Activated naive CD8-positive, alpha-beta T cell treated with anti-CD3 and anti-CD28 coated beads, Interleukin-2, amount 10 ng/mL, durations not matched to agents 7 days and 5 days (primary cell): ENCODE measurements at regions not wholly inside any gene's neighbourhood (a gene's known extent, or its start where the extent isn't known, plus 50 kb on each side); places are given as distances from the start of the nearest gene placed in this dataset.

Source experiments
- ATAC-seq: fragments of 150-1000 bp; cut with Tn5 transposase; one replicate; pipeline ENCODE4 v1.10.0; 2021; ENCODE audit warnings: low read depth, moderate library complexity
- POLR2A ChIA-PET: fragments of 350-600 bp; sonication (Branson Sonifier 250); formaldehyde crosslinking; loops from one replicate; lab custom pipeline; 2021; ENCODE audit warnings: antibody characterized with exemption; lab: Charles Lee
- DNase-seq: peaks from one replicate; pipeline ENCODE4 v3.0.0; 2021
- H3K27ac Mint-ChIP-seq: one replicate; pipeline ENCODE4 v1.8.0; 2022; ENCODE audit warnings: mild to moderate bottlenecking, mixed read lengths
- H3K27me3 Mint-ChIP-seq: one replicate; pipeline ENCODE4 v1.8.0; 2022; ENCODE audit warnings: mild to moderate bottlenecking, moderate library complexity, mixed read lengths
- H3K36me3 Mint-ChIP-seq: one replicate; pipeline ENCODE4 v1.8.0; 2021; ENCODE audit warnings: mild to moderate bottlenecking, mixed read lengths
- H3K4me1 Mint-ChIP-seq: one replicate; pipeline ENCODE4 v1.8.0; 2021; ENCODE audit warnings: mixed read lengths
- H3K4me3 Mint-ChIP-seq: one replicate; pipeline ENCODE4 v1.8.0; 2022; ENCODE audit warnings: mild to moderate bottlenecking, moderate library complexity, mixed read lengths
- H3K9me3 Mint-ChIP-seq: one replicate; pipeline ENCODE4 v1.8.0; 2021; ENCODE audit warnings: mixed read lengths

DNA sequence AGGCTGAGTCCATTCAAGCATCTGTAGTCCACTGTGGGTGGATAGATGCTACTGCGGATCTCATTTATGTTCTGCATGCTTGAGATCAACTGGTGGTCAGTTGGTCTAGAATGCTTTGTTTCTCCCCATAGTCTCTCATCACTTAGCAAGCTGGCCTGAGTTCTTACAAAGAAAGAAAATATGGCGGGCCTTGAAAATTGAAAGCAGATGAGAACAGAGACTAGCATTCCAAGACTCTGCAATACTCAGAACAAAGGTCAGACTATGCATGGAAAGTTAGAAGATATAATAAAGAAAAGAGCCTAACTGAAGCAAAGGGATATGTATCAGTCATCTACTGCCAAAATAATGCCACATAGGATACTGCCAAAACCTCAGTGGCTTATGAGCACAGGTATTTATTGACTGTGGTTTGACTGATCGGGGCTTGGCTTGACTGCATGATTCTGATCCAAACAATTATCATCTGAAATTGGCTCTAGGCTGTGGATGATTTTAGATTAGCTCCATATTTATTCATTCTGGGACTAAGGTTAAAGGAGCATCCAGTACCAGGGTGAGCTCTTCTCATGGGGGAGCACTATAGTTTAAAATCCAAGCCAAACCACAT, 258.9 kb downstream of the TAF11L14 start:
- Mint-ChIP-seq H3K27ac (no peak overlapping the region), H3K4me3 (no peak overlapping the region), H3K9me3 (peaks cover 3% of the 10 kb centered on the region), H3K27me3 (no peaks in the 10 kb centered on the region), H3K4me1 (no peaks in the 10 kb centered on the region), H3K36me3 (no peaks in the 10 kb centered on the region)
- POLR2A ChIA-PET = no interaction called here
- DNase-seq (no peak), ATAC-seq (no peak)

DNA sequence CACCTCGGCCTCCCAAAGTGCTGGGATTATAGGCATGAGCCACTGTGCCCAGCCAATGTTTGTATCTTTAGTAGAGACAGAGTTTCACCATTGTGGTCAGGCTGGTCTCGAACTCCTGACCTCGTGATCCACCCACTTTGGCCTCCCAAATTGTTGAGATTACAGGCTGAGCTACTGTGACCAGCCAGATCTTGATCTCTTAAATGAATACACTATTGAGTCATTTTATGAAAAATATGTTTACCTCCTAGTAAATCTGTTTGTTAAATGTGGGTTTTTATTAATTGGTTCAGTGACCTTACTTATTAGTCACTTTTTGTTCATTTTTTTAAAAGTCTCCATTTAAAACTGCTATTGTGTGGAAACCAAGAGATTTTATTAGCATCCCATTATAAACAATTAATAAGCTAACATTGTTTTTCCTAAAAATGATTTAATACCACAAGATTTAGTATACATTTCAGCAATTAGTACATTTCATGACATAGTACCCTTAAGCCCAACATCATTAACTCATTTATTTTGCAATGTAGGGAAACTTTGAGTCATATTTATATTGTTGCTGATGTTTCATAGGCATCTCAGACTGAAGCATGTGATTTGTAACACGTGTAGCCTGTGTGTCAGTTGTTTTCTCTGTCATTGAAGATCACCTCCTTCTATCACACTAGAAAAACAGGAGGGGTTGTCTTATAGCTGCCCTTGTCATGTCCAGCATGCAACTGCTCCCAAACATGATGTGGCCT, 261.2 kb downstream of the TAF11L14 start:
- H3K4me1 Mint-ChIP-seq = no peaks in the 10 kb centered on the region
- H3K4me3 Mint-ChIP-seq = no peak overlapping the region
- no peaks in the 10 kb centered on the region for H3K27me3 Mint-ChIP-seq
- no peaks in the 10 kb centered on the region for H3K36me3 Mint-ChIP-seq
- POLR2A ChIA-PET = no interaction called here
- no peak for DNase-seq
- no peak overlapping the region for H3K27ac Mint-ChIP-seq
- peaks cover 2% of the 10 kb centered on the region for H3K9me3 Mint-ChIP-seq
- no peak for ATAC-seq

DNA sequence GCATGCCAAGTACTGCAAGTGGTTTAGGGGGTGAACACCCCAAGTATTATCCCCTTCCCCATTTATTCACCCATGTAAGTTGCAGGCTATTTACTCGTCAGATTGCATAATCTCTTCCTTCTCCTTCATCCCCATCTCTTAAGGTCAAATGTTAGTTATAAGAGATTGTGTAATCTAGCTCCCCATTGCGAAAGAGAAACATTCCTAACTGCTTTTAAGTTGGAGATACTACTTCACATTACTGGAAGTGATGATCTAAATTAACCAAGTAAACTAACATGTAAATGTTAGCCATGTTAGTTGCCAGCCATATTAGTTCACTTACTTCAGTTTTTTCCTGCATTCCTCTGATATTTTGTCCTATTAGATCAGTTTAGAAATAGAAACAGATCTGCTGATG, 262.3 kb downstream of the TAF11L14 start:
- no peaks in the 10 kb centered on the region for H3K4me1 Mint-ChIP-seq
- DNase-seq (no peak), ATAC-seq (no peak)
- H3K36me3 Mint-ChIP-seq = no peaks in the 10 kb centered on the region
- POLR2A ChIA-PET = no interaction called here
- no peaks in the 10 kb centered on the region for H3K27me3 Mint-ChIP-seq
- H3K9me3 Mint-ChIP-seq = peaks cover 7% of the 10 kb centered on the region
- no peak overlapping the region for H3K4me3 Mint-ChIP-seq
- H3K27ac Mint-ChIP-seq = no peak overlapping the region

DNA sequence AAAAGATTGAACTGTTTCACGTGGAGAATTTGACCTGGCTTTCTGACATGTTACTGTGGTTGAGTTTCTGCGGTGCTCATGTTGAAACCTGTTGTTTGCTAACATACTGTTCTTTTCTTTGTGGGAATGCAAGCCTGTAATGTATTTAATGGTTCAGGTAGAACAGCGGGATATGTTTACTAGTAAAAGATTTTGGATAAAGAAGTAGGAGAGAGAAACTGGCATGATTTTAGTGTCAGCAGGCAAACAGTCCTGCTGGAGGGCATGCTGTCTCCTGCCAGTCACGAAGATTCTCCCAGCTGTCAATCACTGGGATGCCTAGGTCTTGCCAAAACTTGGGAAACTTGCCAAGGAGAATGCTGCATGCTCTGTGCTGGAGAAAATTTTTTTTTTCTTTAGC, 263.5 kb downstream of the TAF11L14 start:
- no peaks in the 10 kb centered on the region for H3K4me1 Mint-ChIP-seq
- H3K27me3 Mint-ChIP-seq = no peaks in the 10 kb centered on the region
- H3K9me3 Mint-ChIP-seq = peaks cover 8% of the 10 kb centered on the region
- H3K4me3 Mint-ChIP-seq = no peak overlapping the region
- ATAC-seq (no peak), DNase-seq (no peak)
- no peaks in the 10 kb centered on the region for H3K36me3 Mint-ChIP-seq
- H3K27ac Mint-ChIP-seq = no peak overlapping the region
- POLR2A ChIA-PET = no interaction called here

DNA sequence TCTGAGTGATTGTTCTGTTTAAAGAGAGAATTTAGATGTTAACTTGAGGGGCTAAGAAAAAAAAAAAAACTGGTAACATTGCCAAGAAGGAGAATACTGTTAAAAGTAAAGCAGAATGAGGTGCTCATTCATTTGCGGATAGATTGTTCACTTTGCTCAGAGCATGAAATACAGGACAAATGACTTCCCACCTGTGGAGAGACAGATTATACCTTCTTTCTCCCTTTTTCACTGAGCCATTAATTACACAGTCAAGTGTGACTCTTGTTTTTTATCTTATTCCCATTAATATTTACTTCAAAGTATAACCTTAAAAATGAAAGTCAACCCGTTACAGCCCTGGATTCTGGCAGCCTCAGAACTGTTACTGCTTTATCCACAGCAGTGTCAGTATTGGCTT, 264.5 kb downstream of the TAF11L14 start:
- ATAC-seq = no peak
- POLR2A ChIA-PET = no interaction called here
- H3K27ac Mint-ChIP-seq = no peak overlapping the region

DNA sequence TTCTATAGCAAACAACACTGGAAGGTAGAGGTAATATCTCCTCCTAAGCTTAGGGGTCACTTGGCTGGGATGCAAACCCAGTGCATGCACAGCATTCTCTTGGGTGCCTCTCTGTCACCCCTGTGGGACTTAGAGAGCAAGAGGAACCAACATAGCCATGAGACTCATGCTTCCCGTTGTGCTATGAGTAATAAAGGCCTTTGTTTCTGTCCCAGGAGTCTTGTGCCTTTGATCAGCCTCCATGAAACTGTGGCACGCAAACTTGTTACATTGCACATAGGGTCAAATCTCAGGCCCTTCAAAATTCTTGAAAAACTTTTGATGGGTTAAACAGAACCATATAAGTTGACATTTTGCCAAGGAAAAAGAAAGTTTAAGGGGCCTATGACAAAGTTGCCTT, 272.8 kb downstream of the TAF11L14 start:
- ATAC-seq = no peak
- DNase-seq = no peak
- Mint-ChIP-seq H3K9me3 (peaks cover 7% of the 10 kb centered on the region), H3K27me3 (no peaks in the 10 kb centered on the region), H3K4me1 (no peaks in the 10 kb centered on the region), H3K36me3 (no peaks in the 10 kb centered on the region), H3K4me3 (no peak overlapping the region), H3K27ac (no peak overlapping the region)
- POLR2A ChIA-PET = no interaction called here

More for the DNA sequence above, 264.5 kb downstream of the TAF11L14 start:
- DNase-seq = no peak
- Mint-ChIP-seq H3K9me3 (peaks cover 8% of the 10 kb centered on the region), H3K4me1 (no peaks in the 10 kb centered on the region), H3K36me3 (no peaks in the 10 kb centered on the region), H3K27me3 (no peaks in the 10 kb centered on the region), H3K4me3 (no peak overlapping the region)

DNA sequence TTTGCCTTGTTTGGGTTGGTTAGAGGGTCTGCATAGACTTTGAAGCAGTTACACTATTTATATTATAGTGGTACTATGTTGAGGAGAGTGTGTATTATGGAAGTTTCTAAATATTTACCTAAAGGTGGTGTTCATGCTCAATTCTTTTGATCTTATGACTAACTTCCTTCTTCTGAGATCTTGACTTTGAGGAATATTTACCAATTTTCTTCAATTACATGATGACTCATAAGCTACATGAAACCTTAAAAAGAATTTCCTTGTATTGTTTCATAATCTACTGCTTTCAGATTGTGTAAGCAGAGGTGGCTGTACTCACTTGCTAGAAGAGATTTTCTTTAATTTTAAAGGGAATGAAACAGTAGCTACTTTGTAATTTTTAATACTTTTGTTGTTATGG, 276.1 kb downstream of the TAF11L14 start:
- no peak overlapping the region for H3K4me3 Mint-ChIP-seq
- POLR2A ChIA-PET = no interaction called here
- H3K9me3 Mint-ChIP-seq = peaks cover 3% of the 10 kb centered on the region
- H3K36me3 Mint-ChIP-seq = no peaks in the 10 kb centered on the region
- no peak for ATAC-seq
- H3K27ac Mint-ChIP-seq = no peak overlapping the region
- no peaks in the 10 kb centered on the region for H3K27me3 Mint-ChIP-seq
- H3K4me1 Mint-ChIP-seq = no peaks in the 10 kb centered on the region
- DNase-seq = no peak

DNA sequence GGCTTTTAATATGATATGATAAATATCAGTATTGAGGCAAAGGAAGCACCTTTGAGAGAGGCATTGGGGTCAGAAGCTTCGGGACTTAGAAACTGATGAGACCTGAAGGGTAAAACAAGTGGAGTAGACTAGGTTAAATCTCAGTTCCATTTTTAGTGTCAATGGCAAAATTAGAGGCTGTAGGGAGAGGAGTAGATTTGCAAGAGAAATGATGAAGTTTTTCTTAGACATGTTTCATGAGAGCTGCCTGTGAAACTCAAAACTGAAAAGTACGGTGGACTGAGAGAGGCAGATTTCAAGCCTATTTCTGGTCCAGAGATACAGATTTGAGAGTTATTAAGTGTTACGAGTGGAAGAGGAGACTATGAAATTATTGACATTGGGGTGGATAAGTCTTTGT, 278.5 kb downstream of the TAF11L14 start:
- no peaks in the 10 kb centered on the region for H3K27me3 Mint-ChIP-seq
- no peak overlapping the region for H3K27ac Mint-ChIP-seq
- H3K4me1 Mint-ChIP-seq = no peaks in the 10 kb centered on the region
- H3K4me3 Mint-ChIP-seq = no peak overlapping the region
- peaks cover 4% of the 10 kb centered on the region for H3K9me3 Mint-ChIP-seq
- ATAC-seq (no peak), DNase-seq (no peak)
- no peaks in the 10 kb centered on the region for H3K36me3 Mint-ChIP-seq
- POLR2A ChIA-PET = no interaction called here

DNA sequence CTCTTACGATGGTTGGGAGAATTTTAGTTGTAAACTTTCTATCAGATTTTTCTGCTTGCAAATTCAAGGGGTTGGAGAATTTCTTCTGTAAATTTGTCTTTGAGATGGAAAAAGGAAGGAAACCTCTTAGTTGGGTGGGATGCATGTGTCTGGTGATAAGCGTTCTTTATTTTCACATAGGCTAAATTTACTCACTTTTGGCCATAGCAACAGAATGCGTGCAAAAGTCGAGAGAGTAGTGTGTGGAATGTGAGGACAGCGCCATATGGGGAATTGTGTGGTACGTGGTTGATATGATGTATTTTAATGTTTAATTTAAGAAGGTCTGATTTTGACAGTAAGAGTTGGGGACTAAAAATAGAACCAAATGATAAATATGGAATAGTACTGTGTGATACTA, 282.2 kb downstream of the TAF11L14 start:
- POLR2A ChIA-PET = no interaction called here

DNA sequence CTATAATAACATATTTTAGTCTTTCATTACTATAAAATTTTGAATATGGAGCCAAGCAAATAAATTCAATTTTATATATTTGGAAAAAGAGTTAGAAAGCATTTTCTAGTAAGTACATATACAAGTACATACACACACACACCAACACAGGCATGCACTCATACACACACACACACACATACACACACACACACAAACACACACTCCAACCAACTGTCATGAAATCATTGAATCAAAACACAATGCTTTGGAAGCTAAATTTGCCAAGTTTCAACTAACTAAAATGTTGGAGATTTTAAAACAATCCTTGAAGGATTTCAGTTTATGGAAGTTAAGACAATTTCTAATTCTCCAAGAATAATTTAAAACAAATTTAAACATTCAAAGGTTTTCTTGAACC, 283.2 kb downstream of the TAF11L14 start:
- ATAC-seq (no peak), DNase-seq (no peak)
- Mint-ChIP-seq H3K4me1 (no peaks in the 10 kb centered on the region), H3K27ac (no peak overlapping the region), H3K27me3 (no peaks in the 10 kb centered on the region), H3K36me3 (no peaks in the 10 kb centered on the region), H3K4me3 (no peak overlapping the region), H3K9me3 (peaks cover 6% of the 10 kb centered on the region)
- POLR2A ChIA-PET = no interaction called here

More for the DNA sequence above, 282.2 kb downstream of the TAF11L14 start:
- H3K36me3 Mint-ChIP-seq = no peaks in the 10 kb centered on the region
- no peaks in the 10 kb centered on the region for H3K4me1 Mint-ChIP-seq
- H3K9me3 Mint-ChIP-seq = peaks cover 4% of the 10 kb centered on the region
- H3K27ac Mint-ChIP-seq = no peak overlapping the region
- no peak for DNase-seq
- no peak for ATAC-seq
- no peak overlapping the region for H3K4me3 Mint-ChIP-seq
- no peaks in the 10 kb centered on the region for H3K27me3 Mint-ChIP-seq

DNA sequence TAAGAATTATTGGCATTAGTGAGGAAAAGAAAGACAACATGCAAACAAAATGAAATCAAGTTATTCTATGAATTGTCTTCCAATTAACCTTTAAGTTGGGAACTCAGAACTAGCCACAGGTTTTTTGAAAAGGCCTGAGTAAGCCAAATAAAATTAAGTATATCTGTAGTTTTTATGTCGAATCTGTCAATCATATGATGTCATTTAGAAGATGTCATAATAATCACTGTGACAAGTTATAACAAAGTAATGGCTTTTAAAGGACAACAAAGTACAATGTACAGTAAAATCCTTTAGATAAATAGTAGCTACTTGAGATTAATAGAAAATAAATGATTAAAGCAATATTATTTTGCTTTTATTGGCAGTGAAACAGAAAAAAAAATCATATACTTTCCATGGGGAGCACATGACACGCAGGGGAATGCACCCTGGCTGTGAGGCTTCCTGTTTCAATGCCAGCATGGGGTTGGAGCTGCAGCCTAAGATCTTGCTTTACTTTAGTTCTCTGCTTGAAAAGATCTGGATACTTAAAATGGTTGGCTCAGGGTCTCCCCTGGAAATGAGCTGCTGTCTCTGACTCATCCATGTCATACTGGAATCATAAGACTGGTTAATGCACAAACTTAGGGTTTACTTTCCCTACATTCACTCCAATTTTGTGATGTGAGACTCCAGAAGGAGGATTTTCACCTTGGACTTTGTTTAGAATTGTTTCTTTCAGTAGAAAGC, 284.3 kb downstream of the TAF11L14 start:
- peaks cover 6% of the 10 kb centered on the region for H3K9me3 Mint-ChIP-seq
- no peak overlapping the region for H3K4me3 Mint-ChIP-seq
- DNase-seq (no peak), ATAC-seq (no peak)
- no peaks in the 10 kb centered on the region for H3K27me3 Mint-ChIP-seq
- H3K27ac Mint-ChIP-seq = no peak overlapping the region
- H3K36me3 Mint-ChIP-seq = no peaks in the 10 kb centered on the region
- no peaks in the 10 kb centered on the region for H3K4me1 Mint-ChIP-seq
- POLR2A ChIA-PET = no interaction called here

DNA sequence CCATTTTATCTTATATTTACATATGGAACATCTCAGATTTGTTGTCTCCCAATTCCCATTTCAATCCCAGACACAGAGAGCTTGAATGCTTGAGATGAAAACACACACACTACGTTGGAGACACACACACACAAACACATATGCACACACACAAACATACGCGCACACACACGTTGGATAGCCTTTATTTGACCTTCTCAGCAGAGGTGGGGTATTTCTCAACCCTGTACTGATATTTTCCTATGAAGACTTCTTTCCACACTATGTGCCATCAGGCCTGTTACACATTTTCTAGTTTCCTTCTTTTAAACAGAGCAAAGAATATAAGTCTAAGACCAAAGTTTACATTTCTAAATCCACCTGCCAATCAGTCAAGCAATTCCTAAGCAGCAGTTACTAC, 291.0 kb downstream of the TAF11L14 start:
- POLR2A ChIA-PET = no interaction called here
- Mint-ChIP-seq H3K9me3 (peaks cover 6% of the 10 kb centered on the region), H3K27me3 (no peaks in the 10 kb centered on the region), H3K4me1 (no peaks in the 10 kb centered on the region), H3K27ac (no peak overlapping the region), H3K4me3 (no peak overlapping the region), H3K36me3 (no peaks in the 10 kb centered on the region)
- DNase-seq = no peak
- ATAC-seq = no peak

DNA sequence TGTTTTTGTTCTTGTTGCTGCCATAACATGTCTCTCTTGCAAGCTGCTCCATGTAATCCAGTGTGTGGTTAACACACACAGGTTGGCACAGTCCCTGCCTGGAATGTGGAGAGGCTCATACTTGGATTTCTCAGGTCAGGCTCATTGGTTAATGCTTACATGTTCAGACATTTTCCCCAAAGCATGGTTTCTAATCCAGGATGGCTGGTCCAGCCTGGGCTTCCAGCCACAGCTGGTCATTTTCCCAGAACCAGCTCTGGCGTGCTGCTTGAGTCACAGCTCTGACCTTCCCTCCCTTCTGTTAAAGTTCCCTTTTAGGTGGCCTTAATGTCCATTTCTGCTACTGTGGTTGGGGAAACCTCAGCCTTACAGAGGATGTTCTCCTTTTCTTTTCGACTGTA, 294.3 kb downstream of the TAF11L14 start:
- Mint-ChIP-seq H3K36me3 (no peaks in the 10 kb centered on the region), H3K27me3 (no peaks in the 10 kb centered on the region), H3K4me3 (no peak overlapping the region), H3K27ac (no peak overlapping the region), H3K9me3 (peaks cover 17% of the 10 kb centered on the region), H3K4me1 (no peaks in the 10 kb centered on the region)
- POLR2A ChIA-PET = no interaction called here
- ATAC-seq = no peak
- DNase-seq = no peak

DNA sequence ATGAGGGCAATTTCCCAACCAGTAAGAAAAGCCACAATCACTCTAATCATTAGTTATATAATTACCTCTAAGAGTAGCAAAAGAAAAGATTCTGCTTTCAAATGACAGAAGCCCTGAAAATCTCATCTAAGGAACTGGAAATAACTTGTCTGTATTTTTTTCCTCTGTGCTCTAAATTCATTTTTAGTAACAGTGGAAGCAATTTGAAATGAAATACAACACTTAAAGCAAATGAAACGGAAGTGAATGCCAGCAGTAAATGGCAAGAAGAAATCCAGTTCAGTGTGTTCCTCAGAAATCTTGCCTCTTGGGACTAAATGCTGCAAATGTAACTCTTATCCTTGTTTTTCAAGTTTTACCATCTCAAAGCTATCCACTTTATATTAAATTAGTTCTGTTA, 294.9 kb downstream of the TAF11L14 start:
- DNase-seq = no peak
- Mint-ChIP-seq H3K9me3 (peaks cover 15% of the 10 kb centered on the region), H3K27me3 (no peaks in the 10 kb centered on the region)

More for the DNA sequence above, 294.9 kb downstream of the TAF11L14 start:
- no peaks in the 10 kb centered on the region for H3K4me1 Mint-ChIP-seq
- no peaks in the 10 kb centered on the region for H3K36me3 Mint-ChIP-seq
- ATAC-seq = no peak
- H3K27ac Mint-ChIP-seq = no peak overlapping the region
- POLR2A ChIA-PET = no interaction called here
- H3K4me3 Mint-ChIP-seq = no peak overlapping the region
